H9 (cell line): ENCODE measurements at regions not wholly inside any gene's neighbourhood (a gene's known extent, or its start where the extent isn't known, plus 50 kb on each side); places are given as distances from the start of the nearest gene placed in this dataset.

Experiments
- DNase-seq: peaks from one replicate; pipeline ENCODE4 v3.0.0-alpha.2; 2017
- H2AFZ ChIP-seq: one replicate; pipeline ENCODE4 v1.6.1; 2013; ENCODE audit warnings: mild to moderate bottlenecking, low read length, control low read depth, moderate library complexity
- H2AK5ac ChIP-seq: 2 replicates; pipeline ENCODE4 v1.6.1; 2013; ENCODE audit warnings: low read length, control low read depth, mixed read lengths; ENCODE audit not compliant: insufficient read length
- H2BK120ac ChIP-seq: one replicate; pipeline ENCODE4 v1.6.1; 2013; ENCODE audit warnings: low read depth, mild to moderate bottlenecking, low read length, control low read depth, inconsistent platforms; ENCODE audit not compliant: poor library complexity, severe bottlenecking
- H2BK12ac ChIP-seq: 2 replicates; pipeline ENCODE4 v1.6.1; 2013; ENCODE audit warnings: low read length, control low read depth, mixed read lengths, low read depth; ENCODE audit not compliant: insufficient read length
- H2BK15ac ChIP-seq: 2 replicates; pipeline ENCODE4 v1.6.1; 2013; ENCODE audit warnings: low read depth, low read length, control low read depth
- H2BK20ac ChIP-seq: one replicate; pipeline ENCODE4 v1.6.1; 2013; ENCODE audit warnings: low read depth, mild to moderate bottlenecking, low read length, control low read depth, inconsistent platforms; ENCODE audit not compliant: poor library complexity, severe bottlenecking
- H2BK5ac ChIP-seq: 2 replicates; pipeline ENCODE4 v1.6.1; 2013; ENCODE audit warnings: low read length, control low read depth, mixed read lengths; ENCODE audit not compliant: insufficient read length
- H3K14ac ChIP-seq: 2 replicates; pipeline ENCODE4 v1.6.1; 2013; ENCODE audit warnings: low read length, control low read depth; ENCODE audit not compliant: insufficient read depth
- H3K18ac ChIP-seq: 2 replicates; pipeline ENCODE4 v1.6.1; 2013; ENCODE audit warnings: low read depth, mild to moderate bottlenecking, mixed read lengths, low read length, control low read depth; ENCODE audit not compliant: insufficient read length
- H3K23ac ChIP-seq: 2 replicates; pipeline ENCODE4 v1.6.1; 2013; ENCODE audit warnings: low read length, control low read depth, mixed read lengths, low read depth; ENCODE audit not compliant: insufficient read length
- H3K23me2 ChIP-seq: 2 replicates; pipeline ENCODE4 v1.6.1; 2013; ENCODE audit warnings: low read depth, mild to moderate bottlenecking, mixed read lengths, low read length, control low read depth; ENCODE audit not compliant: insufficient read length, poor library complexity, severe bottlenecking
- H3K27ac ChIP-seq: 2 replicates; pipeline ENCODE4 v1.5.1; 2013; ENCODE audit warnings: low read length, control low read depth, mixed read lengths, low read depth; ENCODE audit not compliant: insufficient read length
- H3K27me3 ChIP-seq: 2 replicates; pipeline ENCODE4 v1.6.1; 2013; ENCODE audit warnings: low read length, control low read depth, inconsistent platforms; ENCODE audit not compliant: insufficient read depth
- H3K4ac ChIP-seq: 2 replicates; pipeline ENCODE4 v1.6.1; 2013; ENCODE audit warnings: low read depth, mild to moderate bottlenecking, control low read depth, inconsistent platforms, low read length, moderate library complexity
- H3K4me1 ChIP-seq: 2 replicates; pipeline ENCODE4 v1.6.1; 2013; ENCODE audit warnings: low read length, control low read depth, inconsistent platforms; ENCODE audit not compliant: insufficient read depth
- H3K4me2 ChIP-seq: 2 replicates; pipeline ENCODE4 v1.6.1; 2013; ENCODE audit warnings: low read length, control low read depth, mixed read lengths; ENCODE audit not compliant: insufficient read length, insufficient read depth
- H3K56ac ChIP-seq: 2 replicates; pipeline ENCODE4 v1.6.1; 2013; ENCODE audit warnings: low read depth, mild to moderate bottlenecking, mixed read lengths, low read length, control low read depth; ENCODE audit not compliant: insufficient read length
- H3K79me1 ChIP-seq: 2 replicates; pipeline ENCODE4 v1.6.1; 2013; ENCODE audit warnings: low read depth, mild to moderate bottlenecking, moderate library complexity, low read length, control low read depth, inconsistent platforms; ENCODE audit not compliant: insufficient read depth, poor library complexity, severe bottlenecking
- H3K79me2 ChIP-seq: 2 replicates; pipeline ENCODE4 v1.6.1; 2013; ENCODE audit warnings: low read length, control low read depth, inconsistent platforms; ENCODE audit not compliant: insufficient read depth
- H3K9ac ChIP-seq: 2 replicates; pipeline ENCODE4 v1.6.1; 2013; ENCODE audit warnings: low read length, control low read depth, mixed read lengths; ENCODE audit not compliant: insufficient read length; ENCODE audit errors: extremely low read depth
- H3K9me3 ChIP-seq: one replicate; pipeline ENCODE4 v1.6.1; 2013; ENCODE audit warnings: low read depth, low read length, inconsistent platforms; ENCODE audit not compliant: control insufficient read depth
- H3T11ph ChIP-seq: one replicate; pipeline ENCODE4 v1.6.1; 2013; ENCODE audit warnings: mild to moderate bottlenecking, low read length, control low read depth, inconsistent platforms
- H4K20me1 ChIP-seq: one replicate; pipeline ENCODE4 v1.6.1; 2013; ENCODE audit not compliant: control insufficient read depth, insufficient read length, insufficient read depth
- H4K5ac ChIP-seq: 2 replicates; pipeline ENCODE4 v1.6.1; 2013; ENCODE audit warnings: low read depth, mild to moderate bottlenecking, mixed read lengths, low read length, control low read depth; ENCODE audit not compliant: insufficient read length
- H4K8ac ChIP-seq: replicated peaks from 2 replicates; pipeline ENCODE4 v1.6.1; 2013; ENCODE audit warnings: low read length, control low read depth, mixed read lengths, low read depth; ENCODE audit not compliant: insufficient read length
- H4K91ac ChIP-seq: 2 replicates; pipeline ENCODE4 v1.6.1; 2013; ENCODE audit warnings: low read depth, mild to moderate bottlenecking, moderate library complexity, mixed read lengths, low read length, control low read depth; ENCODE audit not compliant: insufficient read length
- H3K27ac Mint-ChIP-seq, 3 experiments: 2 replicates in 2 of 3; 3 replicates in 1 of 3; pipeline ENCODE4 v1.8.0; 2020 to 2021; ENCODE audit warnings: mixed read lengths in 3 of 3, mild to moderate bottlenecking in 1 of 3, moderate library complexity in 1 of 3
- H3K27me3 Mint-ChIP-seq: 2 replicates; pipeline ENCODE4 v1.8.0; 2021; ENCODE audit warnings: low read depth, mild to moderate bottlenecking, moderate library complexity, mixed read lengths
- H3K36me3 Mint-ChIP-seq, 3 experiments: 2 replicates in 2 of 3; 3 replicates in 1 of 3; pipeline ENCODE4 v1.8.0; 2020 to 2021; ENCODE audit warnings: low read depth in 3 of 3, mixed read lengths in 3 of 3; ENCODE audit not compliant: insufficient read depth in 1 of 3
- H3K4me1 Mint-ChIP-seq, 2 experiments: 2 replicates each; pipeline ENCODE4 v1.8.0; 2020; ENCODE audit warnings: mixed read lengths in 2 of 2
- H3K4me3 Mint-ChIP-seq, 2 experiments: 2 replicates in 1 of 2; 3 replicates in 1 of 2; pipeline ENCODE4 v1.8.0; 2020 to 2021; ENCODE audit warnings: mild to moderate bottlenecking in 2 of 2, mixed read lengths in 2 of 2, moderate library complexity in 1 of 2
- H3K9me3 Mint-ChIP-seq, 2 experiments: 2 replicates in 1 of 2; 3 replicates in 1 of 2; pipeline ENCODE4 v1.8.0; 2020; ENCODE audit warnings: mild to moderate bottlenecking in 2 of 2, mixed read lengths in 2 of 2, moderate library complexity in 1 of 2
- CTCF ChIP-seq: fragments of 200-600 bp; sonication (generic); conservative IDR thresholded peaks from 3 replicates; pipeline ENCODE4 v1.8.0; 2021; ENCODE audit warnings: antibody characterized with exemption, mild to moderate bottlenecking
- WGBS: extraction: QIAGEN DNeasy Blood & Tissue Kit; methylation state at CpG from one replicate; pipeline ENCODE4 v1.1.7; 2013; ENCODE audit warnings: missing lambda C conversion rate, low lambda C conversion rate, mixed read lengths; ENCODE audit not compliant: insufficient read length; ENCODE audit errors: extremely low coverage; 5-methylcytosine and 5-hydroxymethylcytosine counted together

- Histone ChIP-seq H3K18ac (no peak overlapping the region), H2BK15ac (no peak overlapping the region; the same call in 1 of the 2 replicates), H3K23ac (no peak overlapping the region), H2BK5ac (no peak overlapping the region), H3K4me1 (no peaks in the 10 kb centered on the region), H2AFZ (no peak overlapping the region), H3K27ac (no peak overlapping the region), H3K23me2 (no peaks in the 10 kb centered on the region), H4K20me1 (no peaks in the 10 kb centered on the region), H3K79me2 (no peaks in the 10 kb centered on the region), H2BK20ac (no peak overlapping the region), H4K91ac (no peak overlapping the region), H3K4ac (no peak overlapping the region), H3K9me3 (no peaks in the 10 kb centered on the region), H3K56ac (no peak overlapping the region), H4K5ac (no peak overlapping the region), H2BK12ac (no peak overlapping the region), H2AK5ac (no peak overlapping the region), H4K8ac (no peak overlapping the region), H2BK120ac (no peak overlapping the region), H3T11ph (no peak overlapping the region), H3K14ac (no peak overlapping the region), H3K79me1 (no peaks in the 10 kb centered on the region), H3K9ac (no peak overlapping the region), H3K27me3 (no peaks in the 10 kb centered on the region), H3K4me2 (no peak overlapping the region)
- no peak overlapping the region; a peak in 1 of 7 replicates for H3K27ac Mint-ChIP-seq
- TF ChIP-seq CTCF, result no peak
- no CpG with 5 or more reads among the region's 2 CpGs for WGBS
- H3K9me3 Mint-ChIP-seq, result no peaks in the 10 kb centered on the region
- DNase-seq, result no peak
- no peaks in the 10 kb centered on the region for H3K36me3 Mint-ChIP-seq
- H3K4me1 Mint-ChIP-seq, result peaks cover 16 to 19% of the 10 kb centered on the region in 2 experiments
- H3K27me3 Mint-ChIP-seq, result peaks cover 2% of the 10 kb centered on the region; the same call in 1 of the 2 replicates
- H3K4me3 Mint-ChIP-seq, result no peak overlapping the region
Observed at GRCh38 chr3:64395490-64395889, 170.2 kb upstream of the PRICKLE2 start.
